Right lobe of liver (tissue), 6 donors: ENCODE measurements at regions not wholly inside any gene's neighbourhood (a gene's known extent, or its start where the extent isn't known, plus 50 kb on each side); places are given as distances from the start of the nearest gene placed in this dataset.

Experiments
- ATAC-seq, 4 donors: fragments of 200-7000 bp; cut with Tn5 transposase; one replicate each; pipeline ENCODE4 v1.9.1; 2020; ENCODE audit warnings: mild to moderate bottlenecking in 4 of 4, moderate library complexity in 4 of 4
- DNase-seq, 3 donors: peaks; one replicate each; pipeline ENCODE4 v3.0.0-alpha.2; 2020
- H3K27ac ChIP-seq, 3 donors: fragments of 200-600 bp; one replicate each; pipeline ENCODE4 v1.8.0; 2022
- H3K27me3 ChIP-seq, 2 donors: fragments of 200-600 bp; one replicate each; pipeline ENCODE4 v1.8.0; 2022
- H3K36me3 ChIP-seq, 4 donors: fragments of 200-600 bp; sonication (generic) in 1 of 4; one replicate each; pipeline versions ENCODE4 v1.5.1 to v1.8.0; 2017 to 2022; ENCODE audit warnings: control low read depth in 1 of 4
- H3K4me1 ChIP-seq, 4 donors: fragments of 200-600 bp; sonication (generic) in 1 of 4; one replicate each; pipeline versions ENCODE4 v1.5.1 to v1.8.0; 2017 to 2022; ENCODE audit warnings: control low read depth in 1 of 4
- H3K4me3 ChIP-seq, 3 donors: fragments of 200-600 bp; one replicate each; pipeline ENCODE4 v1.8.0; 2022
- H3K9me3 ChIP-seq, 4 donors: fragments of 200-600 bp; sonication (generic) in 1 of 4; one replicate each; pipeline versions ENCODE4 v1.5.1 to v1.8.0; 2017 to 2022; ENCODE audit warnings: control low read depth in 1 of 4
- POLR2A ChIP-seq: fragments of 450-650 bp; IDR thresholded peaks from one replicate; pipeline ENCODE4 v1.6.1; 2017; ENCODE audit warnings: antibody characterized with exemption, mild to moderate bottlenecking
- WGBS: methylation state at CpG from one replicate; pipeline ENCODE4 v1.1.6; 2018; ENCODE audit warnings: low coverage, low lambda C conversion rate; ENCODE audit not compliant: insufficient coverage; ENCODE audit errors: missing lambda C conversion rate; 5-methylcytosine and 5-hydroxymethylcytosine counted together
- intact Hi-C, 2 donors: fragments of 100-400 bp; cut with DNase I; formaldehyde crosslinking; loops; one replicate each; pipeline versions ENCODE4 v1.11.2 to v1.14.1; 2022
- TF ChIP-seq, protein P1 (sequence below), 4 donors: fragments of 200-600 bp in 3 of 4; fragments of 450-650 bp in 1 of 4; IDR thresholded peaks; one replicate each; pipeline versions ENCODE4 v1.5.1 to v1.8.0; 2016 to 2022; ENCODE audit warnings: antibody characterized with exemption in 4 of 4, mild to moderate bottlenecking in 2 of 4
- donor health status: DM: no; HTN: yes; CAD: no.
- donor health status: DM: no; HTN: no; CAD: no.
- donor health status: DM: no; HTN: no; CAD: no.
- donor health status: DM: no; HTN: yes; CAD: no.
- donor health status: DM: no; HTN: yes; CAD: no.

DNA sequence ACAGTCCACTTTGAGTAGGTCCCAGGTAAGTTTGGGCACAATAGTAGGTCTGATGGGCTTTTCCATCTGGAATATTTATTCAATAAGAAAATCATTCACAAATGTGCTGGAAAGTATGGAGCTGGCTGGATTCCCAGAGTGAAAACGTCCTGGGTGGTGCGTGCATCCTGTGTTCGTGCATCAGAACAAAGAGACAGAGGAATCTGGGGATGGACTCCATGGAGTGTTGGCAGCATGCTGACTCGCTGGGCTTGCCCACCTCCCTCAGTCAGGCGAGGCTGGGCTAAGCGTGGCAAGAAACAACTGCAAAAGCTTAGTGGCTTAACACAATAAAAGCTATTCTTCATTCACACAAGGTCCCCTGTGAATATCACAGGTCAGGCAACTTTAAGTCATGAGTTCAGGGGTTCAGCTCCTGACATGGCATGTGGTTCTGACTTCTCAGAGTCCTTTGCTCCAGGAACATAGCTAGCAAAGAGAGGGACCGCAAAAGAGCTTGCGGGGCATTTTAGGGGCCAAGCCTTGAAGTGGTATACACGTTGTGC is 151.6 kb upstream of the ZNF644 start:
- no peak overlapping the region for H3K27ac ChIP-seq
- no peak overlapping the region for H3K4me3 ChIP-seq
- DNase-seq (no peak), ATAC-seq (no peak)
- no peaks in the 10 kb centered on the region for H3K27me3 ChIP-seq
- WGBS, result 50% methylated on average over 5 of the region's 9 CpGs
- H3K4me1 ChIP-seq, result no peaks in the 10 kb centered on the region
- intact Hi-C loops, result no loop called here
- H3K36me3 ChIP-seq, result no peaks in the 10 kb centered on the region
- TF ChIP-seq, protein P1, sequence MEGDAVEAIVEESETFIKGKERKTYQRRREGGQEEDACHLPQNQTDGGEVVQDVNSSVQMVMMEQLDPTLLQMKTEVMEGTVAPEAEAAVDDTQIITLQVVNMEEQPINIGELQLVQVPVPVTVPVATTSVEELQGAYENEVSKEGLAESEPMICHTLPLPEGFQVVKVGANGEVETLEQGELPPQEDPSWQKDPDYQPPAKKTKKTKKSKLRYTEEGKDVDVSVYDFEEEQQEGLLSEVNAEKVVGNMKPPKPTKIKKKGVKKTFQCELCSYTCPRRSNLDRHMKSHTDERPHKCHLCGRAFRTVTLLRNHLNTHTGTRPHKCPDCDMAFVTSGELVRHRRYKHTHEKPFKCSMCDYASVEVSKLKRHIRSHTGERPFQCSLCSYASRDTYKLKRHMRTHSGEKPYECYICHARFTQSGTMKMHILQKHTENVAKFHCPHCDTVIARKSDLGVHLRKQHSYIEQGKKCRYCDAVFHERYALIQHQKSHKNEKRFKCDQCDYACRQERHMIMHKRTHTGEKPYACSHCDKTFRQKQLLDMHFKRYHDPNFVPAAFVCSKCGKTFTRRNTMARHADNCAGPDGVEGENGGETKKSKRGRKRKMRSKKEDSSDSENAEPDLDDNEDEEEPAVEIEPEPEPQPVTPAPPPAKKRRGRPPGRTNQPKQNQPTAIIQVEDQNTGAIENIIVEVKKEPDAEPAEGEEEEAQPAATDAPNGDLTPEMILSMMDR (IDR thresholded peaks at IDR 0.05), result no peak
- no peak for TF ChIP-seq POLR2A
- H3K9me3 ChIP-seq, result no peaks in the 10 kb centered on the region

- 49% methylated on average over 2 of the region's 2 CpGs for WGBS
Observed at GRCh38 chr1:91172541-91172940, 150.7 kb upstream of the ZNF644 start.

GRCh38 chr1:91171898-91172297 is 150.1 kb upstream of the ZNF644 start:
- 55% methylated on average over 2 of the region's 7 CpGs for WGBS
- H3K36me3 ChIP-seq, result no peaks in the 10 kb centered on the region
- intact Hi-C loops, result no loop called here
- DNase-seq (no peak), ATAC-seq (no peak)
- no peak overlapping the region for H3K27ac ChIP-seq
- H3K4me3 ChIP-seq, result no peak overlapping the region
- no peak for TF ChIP-seq POLR2A
- TF ChIP-seq, protein P1 (IDR thresholded peaks at IDR 0.05), result no peak
- no peaks in the 10 kb centered on the region for H3K27me3 ChIP-seq
- no peaks in the 10 kb centered on the region for H3K4me1 ChIP-seq
- H3K9me3 ChIP-seq, result no peaks in the 10 kb centered on the region

More at GRCh38 chr1:91172541-91172940, 150.7 kb upstream of the ZNF644 start:
- no peaks in the 10 kb centered on the region for H3K36me3 ChIP-seq
- no peak for ATAC-seq
- intact Hi-C loops, result no loop called here
- no peaks in the 10 kb centered on the region for H3K27me3 ChIP-seq
- no peak for DNase-seq
- no peaks in the 10 kb centered on the region for H3K9me3 ChIP-seq
- H3K4me3 ChIP-seq, result no peak overlapping the region
- no peaks in the 10 kb centered on the region for H3K4me1 ChIP-seq
- no peak overlapping the region for H3K27ac ChIP-seq
- TF ChIP-seq POLR2A, result no peak
- TF ChIP-seq, protein P1 (IDR thresholded peaks at IDR 0.05), result no peak

DNA sequence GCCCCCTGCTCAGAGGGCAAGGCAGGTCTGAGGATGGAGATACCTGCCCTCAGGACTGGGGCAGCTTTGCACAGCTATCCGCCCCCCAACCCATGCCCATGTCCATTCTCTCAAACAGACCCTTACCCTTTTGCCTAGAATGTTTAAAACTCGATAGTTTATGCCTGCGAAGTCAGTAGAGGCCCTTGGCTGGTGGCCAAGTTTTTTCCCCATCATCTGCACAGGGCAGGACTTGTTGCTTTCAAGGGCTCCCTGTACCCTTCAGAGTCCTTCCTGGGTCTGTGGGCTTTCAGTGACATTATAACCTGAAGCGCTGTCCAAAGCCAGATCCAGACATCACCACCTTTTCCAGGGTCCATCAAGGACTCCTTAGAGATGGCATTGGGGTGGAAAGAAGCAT is 148.7 kb upstream of the ZNF644 start:
- TF ChIP-seq POLR2A, result no peak
- TF ChIP-seq, protein P1 (IDR thresholded peaks at IDR 0.05), result no peak
- no peaks in the 10 kb centered on the region for H3K9me3 ChIP-seq
- intact Hi-C loops, result no loop called here
- no peak for ATAC-seq
- 81% methylated on average over 3 of the region's 4 CpGs for WGBS
- H3K27me3 ChIP-seq, result no peaks in the 10 kb centered on the region
- H3K27ac ChIP-seq, result no peak overlapping the region
- no peaks in the 10 kb centered on the region for H3K36me3 ChIP-seq
- H3K4me1 ChIP-seq, result no peaks in the 10 kb centered on the region
- no peak for DNase-seq
- H3K4me3 ChIP-seq, result no peak overlapping the region
